Thoracic aorta (tissue), 2 donors: ENCODE measurements at regions not wholly inside any gene's neighbourhood (a gene's known extent, or its start where the extent isn't known, plus 50 kb on each side); places are given as distances from the start of the nearest gene placed in this dataset.

Experiments
- ATAC-seq: fragments of 150-250 bp; one replicate; pipeline ENCODE4 v1.8.0; 2017; ENCODE audit warnings: low read depth; ENCODE audit not compliant: insufficient number of reproducible peaks, low FRiP score
- DNase-seq: peaks from one replicate; pipeline ENCODE4 v3.0.0-alpha.2; 2020; ENCODE audit warnings: low spot score
- H3K27ac ChIP-seq, 2 donors: fragments of 200-600 bp; sonication (generic); 1 replicate in 1 of 2; 2 replicates in 1 of 2; pipeline ENCODE4 v1.5.1; 2016; ENCODE audit warnings: mild to moderate bottlenecking in 2 of 2, moderate library complexity in 2 of 2
- H3K27me3 ChIP-seq: fragments of 200-600 bp; sonication (generic); replicated peaks from 2 replicates; pipeline ENCODE4 v1.6.0; 2016; ENCODE audit warnings: mild to moderate bottlenecking; ENCODE audit not compliant: insufficient read depth
- H3K36me3 ChIP-seq: fragments of 200-600 bp; sonication (generic); one replicate; pipeline ENCODE4 v1.5.1; 2016
- H3K4me1 ChIP-seq, 2 donors: fragments of 200-600 bp; sonication (generic); 1 replicate in 1 of 2; 2 replicates in 1 of 2; pipeline versions ENCODE4 v1.5.1 to v1.6.0; 2016; ENCODE audit warnings: low read depth in 2 of 2, mild to moderate bottlenecking in 1 of 2; ENCODE audit not compliant: control insufficient read depth in 1 of 2
- H3K4me3 ChIP-seq: fragments of 200-600 bp; sonication (generic); 2 replicates; pipeline ENCODE4 v1.5.1; 2016; ENCODE audit warnings: mild to moderate bottlenecking
- H3K9me3 ChIP-seq: fragments of 200-600 bp; sonication (generic); 2 replicates; pipeline ENCODE4 v1.5.1; 2016
- TF ChIP-seq, protein P1 (sequence below): fragments of 200-600 bp; sonication (generic); IDR thresholded peaks from one replicate; pipeline ENCODE4 v1.5.1; 2019; ENCODE audit warnings: antibody characterized with exemption

DNA sequence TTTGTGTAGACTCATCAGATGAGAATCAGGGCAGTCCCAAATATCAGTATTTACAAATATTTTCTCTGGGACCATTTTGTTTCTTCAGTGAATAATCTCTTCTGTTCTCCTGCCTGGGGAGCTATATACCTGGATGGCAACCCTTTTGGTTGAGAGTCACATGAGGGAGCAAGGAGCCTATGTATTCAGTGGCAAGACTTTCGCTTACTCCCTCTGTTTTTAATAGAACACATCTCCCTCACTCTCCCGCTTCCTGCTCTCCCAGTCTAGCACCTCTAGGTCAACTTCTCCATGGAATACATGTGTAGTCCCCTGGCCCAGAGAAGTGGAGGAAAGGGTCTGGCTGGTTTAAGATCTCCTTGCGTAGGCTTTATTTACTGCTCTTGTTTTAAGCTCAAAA lies 600.3 kb downstream of the CCDC85A start:
- TF ChIP-seq, protein P1, sequence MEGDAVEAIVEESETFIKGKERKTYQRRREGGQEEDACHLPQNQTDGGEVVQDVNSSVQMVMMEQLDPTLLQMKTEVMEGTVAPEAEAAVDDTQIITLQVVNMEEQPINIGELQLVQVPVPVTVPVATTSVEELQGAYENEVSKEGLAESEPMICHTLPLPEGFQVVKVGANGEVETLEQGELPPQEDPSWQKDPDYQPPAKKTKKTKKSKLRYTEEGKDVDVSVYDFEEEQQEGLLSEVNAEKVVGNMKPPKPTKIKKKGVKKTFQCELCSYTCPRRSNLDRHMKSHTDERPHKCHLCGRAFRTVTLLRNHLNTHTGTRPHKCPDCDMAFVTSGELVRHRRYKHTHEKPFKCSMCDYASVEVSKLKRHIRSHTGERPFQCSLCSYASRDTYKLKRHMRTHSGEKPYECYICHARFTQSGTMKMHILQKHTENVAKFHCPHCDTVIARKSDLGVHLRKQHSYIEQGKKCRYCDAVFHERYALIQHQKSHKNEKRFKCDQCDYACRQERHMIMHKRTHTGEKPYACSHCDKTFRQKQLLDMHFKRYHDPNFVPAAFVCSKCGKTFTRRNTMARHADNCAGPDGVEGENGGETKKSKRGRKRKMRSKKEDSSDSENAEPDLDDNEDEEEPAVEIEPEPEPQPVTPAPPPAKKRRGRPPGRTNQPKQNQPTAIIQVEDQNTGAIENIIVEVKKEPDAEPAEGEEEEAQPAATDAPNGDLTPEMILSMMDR = no peak
- Histone ChIP-seq H3K9me3 (no peaks in the 10 kb centered on the region), H3K4me3 (no peak overlapping the region), H3K27me3 (no peaks in the 10 kb centered on the region), H3K36me3 (no peaks in the 10 kb centered on the region), H3K27ac (no peak overlapping the region), H3K4me1 (no peaks in the 10 kb centered on the region)
- DNase-seq (no peak), ATAC-seq (no peak)

DNA sequence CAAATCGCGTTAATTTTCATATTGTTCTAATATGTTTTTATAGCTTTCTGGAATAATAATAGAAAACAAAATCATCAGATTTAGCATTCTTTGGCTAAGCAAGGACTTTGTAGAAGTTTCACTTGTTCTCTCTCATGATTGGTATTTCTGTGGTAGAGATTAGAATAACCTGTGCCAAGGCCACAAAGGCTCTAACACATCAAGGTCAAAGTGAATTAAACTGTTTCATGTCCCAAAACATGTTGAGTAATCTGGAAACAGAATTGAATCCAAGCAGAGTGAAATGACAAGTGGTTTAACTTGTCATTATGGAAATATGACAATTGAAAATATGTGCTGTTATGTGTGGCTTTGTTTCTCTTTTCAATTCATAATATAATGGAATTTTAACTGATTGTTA lies 617.4 kb downstream of the CCDC85A start:
- no peak for DNase-seq
- no peak overlapping the region for H3K4me3 ChIP-seq
- H3K27me3 ChIP-seq = no peaks in the 10 kb centered on the region
- H3K27ac ChIP-seq = no peak overlapping the region
- H3K36me3 ChIP-seq = no peaks in the 10 kb centered on the region
- H3K4me1 ChIP-seq = no peaks in the 10 kb centered on the region
- ATAC-seq = no peak
- TF ChIP-seq, protein P1 = no peak
- H3K9me3 ChIP-seq = no peaks in the 10 kb centered on the region

DNA sequence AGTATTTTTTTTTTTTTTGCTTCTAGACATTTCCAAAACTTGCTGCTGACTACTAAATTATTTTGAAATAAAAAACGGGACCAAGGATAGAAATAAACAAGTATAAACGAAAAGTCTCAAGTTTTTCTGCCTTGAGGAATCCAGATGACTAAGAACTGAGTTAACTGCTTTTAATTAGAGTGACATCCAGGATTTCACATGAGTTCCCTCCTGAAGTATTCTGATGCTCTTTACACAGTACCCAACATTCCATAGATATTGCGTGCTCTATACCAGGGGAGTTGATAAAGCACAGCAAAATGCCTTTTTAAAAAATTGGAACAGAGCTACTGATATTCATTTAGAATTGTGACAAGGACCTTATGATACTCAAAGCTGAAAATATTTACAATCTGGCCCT lies 618.0 kb downstream of the CCDC85A start:
- Histone ChIP-seq H3K27ac (no peak overlapping the region), H3K9me3 (no peaks in the 10 kb centered on the region), H3K4me3 (no peak overlapping the region), H3K4me1 (no peaks in the 10 kb centered on the region), H3K27me3 (no peaks in the 10 kb centered on the region), H3K36me3 (no peaks in the 10 kb centered on the region)
- DNase-seq (no peak), ATAC-seq (no peak)
- TF ChIP-seq, protein P1 = no peak

DNA sequence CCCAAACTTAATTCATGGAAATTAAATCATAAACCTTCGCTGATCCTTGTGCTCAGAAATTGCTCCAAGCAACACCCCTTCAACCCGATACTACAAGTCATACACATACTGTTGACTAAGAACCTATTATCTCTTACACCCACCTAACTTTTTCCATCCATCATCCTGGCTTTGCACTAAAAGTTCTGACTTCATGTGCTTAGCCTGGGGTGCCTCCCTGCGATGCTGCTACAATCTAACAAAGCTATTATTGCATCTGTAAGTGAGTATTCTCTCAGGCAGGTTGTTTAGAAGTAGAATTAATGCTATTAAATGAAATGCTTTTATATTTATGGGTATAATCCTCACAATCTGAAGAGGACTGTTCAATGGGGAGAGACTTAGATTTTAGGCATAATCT lies 619.8 kb downstream of the CCDC85A start:
- DNase-seq = no peak
- no peaks in the 10 kb centered on the region for H3K4me1 ChIP-seq
- no peak overlapping the region for H3K27ac ChIP-seq
- H3K36me3 ChIP-seq = no peaks in the 10 kb centered on the region
- no peaks in the 10 kb centered on the region for H3K9me3 ChIP-seq
- TF ChIP-seq, protein P1 = no peak
- H3K27me3 ChIP-seq = no peaks in the 10 kb centered on the region
- H3K4me3 ChIP-seq = no peak overlapping the region
- no peak for ATAC-seq

DNA sequence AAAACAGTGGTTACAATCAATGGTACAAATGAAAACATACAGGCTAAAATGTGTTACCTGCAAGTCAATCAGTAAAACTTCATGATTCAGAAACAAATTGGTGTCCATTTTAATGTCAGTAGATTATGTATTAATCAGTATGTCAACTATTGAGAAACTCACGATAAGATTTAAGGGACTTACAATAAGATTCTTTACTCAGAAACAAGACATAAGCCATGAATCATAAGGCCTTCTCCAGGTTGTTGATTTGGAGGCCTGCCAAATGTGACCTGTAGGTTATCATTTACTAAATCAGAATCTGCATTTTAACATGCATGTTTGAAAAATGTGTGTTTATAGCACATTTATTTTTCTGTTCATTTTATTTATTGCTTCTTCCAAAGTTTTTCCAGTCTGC lies 623.1 kb downstream of the CCDC85A start:
- Histone ChIP-seq H3K36me3 (no peaks in the 10 kb centered on the region), H3K4me1 (no peaks in the 10 kb centered on the region), H3K27ac (no peak overlapping the region), H3K4me3 (no peak overlapping the region), H3K27me3 (no peaks in the 10 kb centered on the region), H3K9me3 (no peaks in the 10 kb centered on the region)
- DNase-seq = no peak
- TF ChIP-seq, protein P1 = no peak
- ATAC-seq = no peak
